ENCODE measurements at regions not wholly inside any gene's neighbourhood (a gene's known extent, or its start where the extent isn't known, plus 50 kb on each side); places are given as distances from the start of the nearest gene placed in this dataset.

DNA sequence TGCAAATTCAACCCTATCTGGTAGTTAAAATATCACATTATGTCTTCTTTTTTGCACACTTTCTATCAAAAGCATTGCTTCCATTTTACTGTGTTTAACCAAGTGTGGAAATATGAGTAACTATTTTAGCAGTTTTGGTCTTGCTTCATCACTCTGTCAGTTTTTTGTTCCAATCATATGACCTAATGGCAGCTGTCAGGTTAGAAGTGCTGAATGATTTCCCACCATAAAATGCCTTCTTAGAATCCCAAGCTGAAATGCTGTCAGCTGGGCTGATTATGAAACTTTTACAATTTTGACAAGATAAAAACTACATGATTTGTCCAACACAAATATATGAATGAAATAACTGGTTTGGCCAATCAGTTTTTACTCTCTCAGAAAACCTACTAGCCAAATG lies 1654.6 kb upstream of the RAG2 start:
- POLR2A ChIA-PET, result no interaction called here
- TF ChIP-seq, protein P1, sequence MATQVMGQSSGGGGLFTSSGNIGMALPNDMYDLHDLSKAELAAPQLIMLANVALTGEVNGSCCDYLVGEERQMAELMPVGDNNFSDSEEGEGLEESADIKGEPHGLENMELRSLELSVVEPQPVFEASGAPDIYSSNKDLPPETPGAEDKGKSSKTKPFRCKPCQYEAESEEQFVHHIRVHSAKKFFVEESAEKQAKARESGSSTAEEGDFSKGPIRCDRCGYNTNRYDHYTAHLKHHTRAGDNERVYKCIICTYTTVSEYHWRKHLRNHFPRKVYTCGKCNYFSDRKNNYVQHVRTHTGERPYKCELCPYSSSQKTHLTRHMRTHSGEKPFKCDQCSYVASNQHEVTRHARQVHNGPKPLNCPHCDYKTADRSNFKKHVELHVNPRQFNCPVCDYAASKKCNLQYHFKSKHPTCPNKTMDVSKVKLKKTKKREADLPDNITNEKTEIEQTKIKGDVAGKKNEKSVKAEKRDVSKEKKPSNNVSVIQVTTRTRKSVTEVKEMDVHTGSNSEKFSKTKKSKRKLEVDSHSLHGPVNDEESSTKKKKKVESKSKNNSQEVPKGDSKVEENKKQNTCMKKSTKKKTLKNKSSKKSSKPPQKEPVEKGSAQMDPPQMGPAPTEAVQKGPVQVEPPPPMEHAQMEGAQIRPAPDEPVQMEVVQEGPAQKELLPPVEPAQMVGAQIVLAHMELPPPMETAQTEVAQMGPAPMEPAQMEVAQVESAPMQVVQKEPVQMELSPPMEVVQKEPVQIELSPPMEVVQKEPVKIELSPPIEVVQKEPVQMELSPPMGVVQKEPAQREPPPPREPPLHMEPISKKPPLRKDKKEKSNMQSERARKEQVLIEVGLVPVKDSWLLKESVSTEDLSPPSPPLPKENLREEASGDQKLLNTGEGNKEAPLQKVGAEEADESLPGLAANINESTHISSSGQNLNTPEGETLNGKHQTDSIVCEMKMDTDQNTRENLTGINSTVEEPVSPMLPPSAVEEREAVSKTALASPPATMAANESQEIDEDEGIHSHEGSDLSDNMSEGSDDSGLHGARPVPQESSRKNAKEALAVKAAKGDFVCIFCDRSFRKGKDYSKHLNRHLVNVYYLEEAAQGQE (IDR thresholded peaks at IDR 0.05; ENCODE audit: insufficient read depth in 1 of 2, low read depth in 2 of 2, low read length in 1 of 2), result no peak
- TF ChIP-seq POLR2AphosphoS5 (IDR thresholded peaks at IDR 0.05; ENCODE audit: low read depth, low read length), result no peak
- no TSS peak for BruUV-seq (replicated peaks)
- in situ Hi-C loops (cut with HindIII; ENCODE audit: low pct_unique_long_range_greater_than_20kb, low sequenced_read_pairs) (no loop called here), intact Hi-C loops (cut with micrococcal nuclease; ENCODE audit: unreplicated experiment) (no loop called here)
- DNase-seq (ENCODE audit: low read depth, low spot score) (no peak), ATAC-seq (no peak)
- no peaks in the 10 kb centered on the region for H3K9me3 ChIP-seq (ENCODE audit: control insufficient read depth, insufficient read depth, low read depth, low read length)
- H3K4me3 ChIP-seq (ENCODE audit: low read depth in 2 of 2, low read length in 2 of 2), result no peak overlapping the region
- H3K27me3 ChIP-seq (ENCODE audit: control insufficient read depth, insufficient read depth, low read length), result no peaks in the 10 kb centered on the region
- CTCF ChIA-PET, result no interaction called here
- no peaks in the 10 kb centered on the region for H3K4me1 ChIP-seq (ENCODE audit: control insufficient read depth, insufficient read depth, low read length)
- no peaks in the 10 kb centered on the region for H3K36me3 ChIP-seq (ENCODE audit: control insufficient read depth, insufficient read depth, low read length)
- no peak overlapping the region for H3K27ac ChIP-seq (ENCODE audit: low read length)

DNA sequence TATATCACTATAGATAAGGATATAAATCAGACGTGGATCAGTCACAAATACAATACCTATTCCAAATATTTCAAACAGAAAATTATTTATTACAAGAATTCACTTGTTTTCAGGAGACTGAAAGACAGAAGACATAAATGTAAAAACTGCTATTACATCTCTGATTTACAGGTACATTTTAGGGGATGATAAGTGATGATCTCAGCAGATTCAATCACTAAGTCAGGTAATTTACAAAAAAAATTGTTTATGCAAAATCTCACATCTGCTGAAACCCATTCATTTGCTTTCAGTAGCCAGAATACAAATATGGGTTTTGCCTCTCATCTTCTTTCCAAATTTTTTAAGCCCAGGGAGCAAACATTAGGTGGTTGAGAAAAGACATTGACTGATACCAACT lies 1648.4 kb upstream of the RAG2 start:
- Histone ChIP-seq H3K27me3 (ENCODE audit: control insufficient read depth, insufficient read depth, low read length) (no peaks in the 10 kb centered on the region), H3K9me3 (ENCODE audit: control insufficient read depth, insufficient read depth, low read depth, low read length) (no peaks in the 10 kb centered on the region), H3K27ac (ENCODE audit: low read length) (no peak overlapping the region), H3K4me3 (ENCODE audit: low read depth in 2 of 2, low read length in 2 of 2) (no peak overlapping the region), H3K36me3 (ENCODE audit: control insufficient read depth, insufficient read depth, low read length) (no peaks in the 10 kb centered on the region), H3K4me1 (ENCODE audit: control insufficient read depth, insufficient read depth, low read length) (no peaks in the 10 kb centered on the region)
- ATAC-seq (no peak), DNase-seq (ENCODE audit: low read depth, low spot score) (no peak)
- in situ Hi-C loops (cut with HindIII; ENCODE audit: low pct_unique_long_range_greater_than_20kb, low sequenced_read_pairs), result no loop called here
- intact Hi-C loops (cut with micrococcal nuclease; ENCODE audit: unreplicated experiment), result no loop called here
- no TSS peak for BruUV-seq (replicated peaks)
- TF ChIP-seq POLR2AphosphoS5 (IDR thresholded peaks at IDR 0.05; ENCODE audit: low read depth, low read length) (no peak), SIN3A (IDR thresholded peaks at IDR 0.05; ENCODE audit: borderline replicate concordance, insufficient read depth, low read depth, low read length) (no peak), TCF7L2 (IDR thresholded peaks at IDR 0.05; ENCODE audit: low read depth, low read length) (no peak)
- TF ChIP-seq, protein P1 (IDR thresholded peaks at IDR 0.05; ENCODE audit: insufficient read depth in 1 of 2, low read depth in 2 of 2, low read length in 1 of 2), result no peak
- TF ChIP-seq, protein P2, sequence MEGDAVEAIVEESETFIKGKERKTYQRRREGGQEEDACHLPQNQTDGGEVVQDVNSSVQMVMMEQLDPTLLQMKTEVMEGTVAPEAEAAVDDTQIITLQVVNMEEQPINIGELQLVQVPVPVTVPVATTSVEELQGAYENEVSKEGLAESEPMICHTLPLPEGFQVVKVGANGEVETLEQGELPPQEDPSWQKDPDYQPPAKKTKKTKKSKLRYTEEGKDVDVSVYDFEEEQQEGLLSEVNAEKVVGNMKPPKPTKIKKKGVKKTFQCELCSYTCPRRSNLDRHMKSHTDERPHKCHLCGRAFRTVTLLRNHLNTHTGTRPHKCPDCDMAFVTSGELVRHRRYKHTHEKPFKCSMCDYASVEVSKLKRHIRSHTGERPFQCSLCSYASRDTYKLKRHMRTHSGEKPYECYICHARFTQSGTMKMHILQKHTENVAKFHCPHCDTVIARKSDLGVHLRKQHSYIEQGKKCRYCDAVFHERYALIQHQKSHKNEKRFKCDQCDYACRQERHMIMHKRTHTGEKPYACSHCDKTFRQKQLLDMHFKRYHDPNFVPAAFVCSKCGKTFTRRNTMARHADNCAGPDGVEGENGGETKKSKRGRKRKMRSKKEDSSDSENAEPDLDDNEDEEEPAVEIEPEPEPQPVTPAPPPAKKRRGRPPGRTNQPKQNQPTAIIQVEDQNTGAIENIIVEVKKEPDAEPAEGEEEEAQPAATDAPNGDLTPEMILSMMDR (IDR thresholded peaks at IDR 0.05), result no peak
- ChIA-PET POLR2A (no interaction called here), CTCF (no interaction called here)

Measured in Panc1 (cell line).